NCI-H2171 (cell line): ENCODE measurements at regions not wholly inside any gene's neighbourhood (a gene's known extent, or its start where the extent isn't known, plus 50 kb on each side); places are given as distances from the start of the nearest gene placed in this dataset.

ENCODE experiments used
- DNase-seq: peaks from one replicate; lab custom pipeline; 2025; lab: John Stamatoyannopoulos, UW

GRCh38 chr10:78248651-78249464 is 215.2 kb downstream of the RPS24 start:
- DNase-seq = no peak

GRCh38 chr10:78249690-78250089 is 216.0 kb downstream of the RPS24 start:
- DNase-seq = no peak

- no peak for DNase-seq
Measured at GRCh38 chr10:78250313-78251015, 216.8 kb downstream of the RPS24 start.

GRCh38 chr10:78251016-78251385 is 217.3 kb downstream of the RPS24 start:
- DNase-seq = no peak

GRCh38 chr10:78252286-78252685 is 218.6 kb downstream of the RPS24 start:
- no peak for DNase-seq

- no peak for DNase-seq
Measured at GRCh38 chr10:78253063-78253853, 219.6 kb downstream of the RPS24 start.

- DNase-seq = no peak
Measured at GRCh38 chr10:78254013-78254412, 220.3 kb downstream of the RPS24 start.

- DNase-seq = no peak
Measured at GRCh38 chr10:78255214-78255613, 221.6 kb downstream of the RPS24 start.

GRCh38 chr10:78255796-78256638 is 222.4 kb downstream of the RPS24 start:
- DNase-seq = no peak

GRCh38 chr10:78258323-78259030 is 224.8 kb downstream of the RPS24 start:
- no peak for DNase-seq

GRCh38 chr10:78259391-78259790 is 225.7 kb downstream of the RPS24 start:
- DNase-seq = no peak

- DNase-seq = no peak
Measured at GRCh38 chr10:78260141-78260540, 226.5 kb downstream of the RPS24 start.

- DNase-seq = no peak
Measured at GRCh38 chr10:78260680-78261079, 227.0 kb downstream of the RPS24 start.

- no peak for DNase-seq
Measured at GRCh38 chr10:78261291-78261690, 227.6 kb downstream of the RPS24 start.

GRCh38 chr10:78262860-78263259 is 229.2 kb downstream of the RPS24 start:
- no peak for DNase-seq

GRCh38 chr10:78263521-78263988 is 229.9 kb downstream of the RPS24 start:
- DNase-seq = no peak

GRCh38 chr10:78264361-78264760 is 230.7 kb downstream of the RPS24 start:
- DNase-seq = no peak

GRCh38 chr10:78266741-78267469 is 233.2 kb downstream of the RPS24 start:
- DNase-seq = no peak

- DNase-seq = no peak
Measured at GRCh38 chr10:78267598-78267997, 233.9 kb downstream of the RPS24 start.

- DNase-seq = peak; percentile 30
Measured at GRCh38 chr10:78269060-78269459, 235.4 kb downstream of the RPS24 start.
